Bronchial epithelial cell (primary cell): ENCODE measurements at regions not wholly inside any gene's neighbourhood (a gene's known extent, or its start where the extent isn't known, plus 50 kb on each side); places are given as distances from the start of the nearest gene placed in this dataset.
"Not testable (repeated sequence)": the region's sequence is repeated elsewhere in the genome, so short reads cannot be mapped to it uniquely, and the experiment has no call there.

Experiments used
- DNase-seq: peaks from one replicate; pipeline ENCODE4 v3.0.0-alpha.2; 2010; ENCODE audit warnings: low read depth
- FAIRE-seq: peaks from 2 replicates; lab custom pipeline; 2011; peaks lifted over from hg19 to GRCh38; lab: Jason Lieb, UNC
- H3K27me3 ChIP-seq: 2 replicates; pipeline ENCODE4 v1.5.1; 2011; ENCODE audit warnings: low read length; ENCODE audit not compliant: control insufficient read depth, insufficient read depth
- H3K36me3 ChIP-seq: 2 replicates; pipeline ENCODE4 v1.5.1; 2011; ENCODE audit warnings: low read length; ENCODE audit not compliant: control insufficient read depth, insufficient read depth
- H3K4me3 ChIP-seq: 2 replicates; pipeline ENCODE4 v1.5.1; 2011; ENCODE audit warnings: mild to moderate bottlenecking, low read depth, low read length, control low read depth
- TF ChIP-seq, protein P1 (sequence below): IDR thresholded peaks from 2 replicates; pipeline ENCODE4 v1.5.1; 2011; ENCODE audit warnings: mild to moderate bottlenecking, moderate library complexity, low read length, control low read depth, inconsistent platforms; ENCODE audit not compliant: insufficient read depth, severe bottlenecking

DNA sequence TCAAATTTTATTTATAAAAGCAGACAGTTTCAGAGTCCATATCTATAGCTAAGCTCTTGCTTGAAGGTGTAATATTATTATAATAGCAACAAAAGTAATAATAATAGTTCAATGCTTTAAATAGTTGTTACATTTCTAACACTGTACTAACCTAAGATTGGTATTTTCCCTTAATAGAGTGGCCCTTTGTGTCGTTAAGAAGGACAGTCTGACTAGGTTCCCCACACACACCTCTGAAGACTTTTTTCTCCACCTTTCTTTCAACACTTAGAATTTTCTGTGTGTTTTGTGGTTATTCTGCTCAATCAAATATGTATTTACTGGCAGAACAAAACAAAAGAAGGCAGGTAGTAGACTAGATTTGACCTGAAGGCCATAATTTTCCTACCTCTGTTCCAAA, 223.2 kb upstream of the ACO1 start:
- Histone ChIP-seq H3K27me3 (no peaks in the 10 kb centered on the region), H3K36me3 (no peaks in the 10 kb centered on the region), H3K4me3 (no peak overlapping the region)
- no peak for DNase-seq
- TF ChIP-seq, protein P1, sequence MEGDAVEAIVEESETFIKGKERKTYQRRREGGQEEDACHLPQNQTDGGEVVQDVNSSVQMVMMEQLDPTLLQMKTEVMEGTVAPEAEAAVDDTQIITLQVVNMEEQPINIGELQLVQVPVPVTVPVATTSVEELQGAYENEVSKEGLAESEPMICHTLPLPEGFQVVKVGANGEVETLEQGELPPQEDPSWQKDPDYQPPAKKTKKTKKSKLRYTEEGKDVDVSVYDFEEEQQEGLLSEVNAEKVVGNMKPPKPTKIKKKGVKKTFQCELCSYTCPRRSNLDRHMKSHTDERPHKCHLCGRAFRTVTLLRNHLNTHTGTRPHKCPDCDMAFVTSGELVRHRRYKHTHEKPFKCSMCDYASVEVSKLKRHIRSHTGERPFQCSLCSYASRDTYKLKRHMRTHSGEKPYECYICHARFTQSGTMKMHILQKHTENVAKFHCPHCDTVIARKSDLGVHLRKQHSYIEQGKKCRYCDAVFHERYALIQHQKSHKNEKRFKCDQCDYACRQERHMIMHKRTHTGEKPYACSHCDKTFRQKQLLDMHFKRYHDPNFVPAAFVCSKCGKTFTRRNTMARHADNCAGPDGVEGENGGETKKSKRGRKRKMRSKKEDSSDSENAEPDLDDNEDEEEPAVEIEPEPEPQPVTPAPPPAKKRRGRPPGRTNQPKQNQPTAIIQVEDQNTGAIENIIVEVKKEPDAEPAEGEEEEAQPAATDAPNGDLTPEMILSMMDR: no peak
- no peak for FAIRE-seq

- Histone ChIP-seq H3K36me3 (no peaks in the 10 kb centered on the region), H3K27me3 (no peaks in the 10 kb centered on the region), H3K4me3 (no peak overlapping the region)
- peak; percentile 4 for DNase-seq
- FAIRE-seq: no peak
- TF ChIP-seq, protein P1: no peak
These were observed 222.7 kb upstream of the ACO1 start for GRCh38 chr9:32161720-32162119.

DNA sequence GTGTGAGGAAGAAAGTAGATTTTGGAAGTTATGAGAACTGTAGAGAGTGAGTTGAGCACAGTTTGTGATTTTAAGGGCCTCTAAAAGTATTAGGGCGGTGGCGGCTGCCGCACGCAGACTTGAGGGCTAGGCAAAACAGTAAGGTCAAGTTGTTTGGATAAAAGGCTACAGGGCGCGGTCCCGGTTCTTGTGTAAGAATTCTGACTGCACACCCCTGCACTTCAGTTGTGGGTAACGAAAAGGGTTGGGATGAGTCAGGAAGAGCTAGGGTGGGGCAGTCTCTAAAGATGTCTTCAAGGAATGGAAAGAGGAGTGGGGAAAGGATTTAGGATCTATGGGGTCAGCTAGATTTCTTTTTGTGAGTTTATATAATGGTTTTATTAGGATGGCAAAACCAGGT, 218.1 kb upstream of the ACO1 start:
- not testable (repeated sequence) for FAIRE-seq, H3K36me3 ChIP-seq, DNase-seq, H3K4me3 ChIP-seq, H3K27me3 ChIP-seq

DNA sequence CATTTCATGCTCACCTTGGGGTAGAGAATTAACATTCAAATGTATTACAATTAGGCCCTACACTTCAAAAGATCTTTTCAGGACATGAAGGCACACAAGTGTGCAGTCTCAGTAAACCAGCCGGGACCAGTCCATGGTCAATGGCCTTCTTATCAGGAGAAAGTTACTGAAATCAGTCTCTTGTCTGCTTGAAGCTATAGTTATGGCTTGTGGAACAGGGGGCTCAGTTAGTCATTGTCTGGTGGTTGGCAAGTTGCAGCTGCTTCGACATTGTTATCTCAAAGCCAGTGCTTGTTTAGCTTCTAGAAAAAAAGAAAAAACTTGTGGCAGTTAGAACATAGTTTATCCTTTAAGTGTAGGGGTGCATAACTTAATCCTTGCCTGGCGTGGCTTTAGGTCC, 213.1 kb upstream of the ACO1 start:
- DNase-seq: no peak
- no peak for FAIRE-seq
- H3K36me3 ChIP-seq: no peaks in the 10 kb centered on the region
- TF ChIP-seq, protein P1: no peak
- no peaks in the 10 kb centered on the region for H3K27me3 ChIP-seq
- no peak overlapping the region for H3K4me3 ChIP-seq

GRCh38 chr9:32172256-32172655, 212.2 kb upstream of the ACO1 start:
- TF ChIP-seq, protein P1: no peak
- no peaks in the 10 kb centered on the region for H3K36me3 ChIP-seq

DNA sequence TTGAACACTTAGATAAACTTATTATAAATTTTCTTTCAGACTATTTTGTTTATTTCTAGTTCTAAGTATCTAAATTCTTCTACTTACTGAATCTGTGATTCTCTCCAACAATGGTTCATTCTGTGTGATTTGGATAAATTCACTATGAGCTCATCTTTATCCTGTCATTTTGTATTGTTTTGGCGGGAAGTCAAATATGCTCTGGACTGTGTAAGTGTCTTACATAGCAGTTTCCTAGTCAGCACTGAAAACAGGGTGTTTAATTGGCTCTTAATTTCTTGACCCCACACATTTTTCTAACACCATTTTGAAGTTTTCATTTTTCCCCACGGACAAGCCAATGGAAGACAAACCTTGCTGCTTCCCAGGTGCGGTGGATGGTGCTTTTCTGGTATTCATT, 207.0 kb upstream of the ACO1 start:
- DNase-seq (no peak), FAIRE-seq (no peak)
- Histone ChIP-seq H3K27me3 (no peaks in the 10 kb centered on the region), H3K4me3 (no peak overlapping the region), H3K36me3 (no peaks in the 10 kb centered on the region)
- TF ChIP-seq, protein P1: no peak

More at GRCh38 chr9:32172256-32172655, 212.2 kb upstream of the ACO1 start:
- FAIRE-seq (no peak), DNase-seq (no peak)
- no peak overlapping the region for H3K4me3 ChIP-seq
- H3K27me3 ChIP-seq: no peaks in the 10 kb centered on the region
